Endodermal cell (in vitro differentiated cells): ENCODE measurements at regions not wholly inside any gene's neighbourhood (a gene's known extent, or its start where the extent isn't known, plus 50 kb on each side); places are given as distances from the start of the nearest gene placed in this dataset.

ENCODE experiments used
- DNase-seq: peaks from one replicate; pipeline ENCODE4 v3.0.0-alpha.2; 2017
- H3K27ac ChIP-seq: 2 replicates; pipeline ENCODE4 v1.5.1; 2013; ENCODE audit warnings: mild to moderate bottlenecking, low read depth, low read length, moderate library complexity
- H3K27me3 ChIP-seq: 2 replicates; pipeline ENCODE4 v1.6.1; 2013; ENCODE audit warnings: mild to moderate bottlenecking, low read length, moderate library complexity; ENCODE audit not compliant: insufficient read depth, control insufficient read depth, poor library complexity, severe bottlenecking
- H3K36me3 ChIP-seq: 2 replicates; pipeline ENCODE4 v1.7.0; 2013; ENCODE audit warnings: mild to moderate bottlenecking, low read length, moderate library complexity; ENCODE audit not compliant: control insufficient read depth, insufficient read depth
- H3K4me1 ChIP-seq: one replicate; pipeline ENCODE4 v1.7.0; 2013; ENCODE audit warnings: low read length; ENCODE audit not compliant: control insufficient read depth, insufficient read depth
- H3K4me3 ChIP-seq: 2 replicates; pipeline ENCODE4 v1.5.1; 2013; ENCODE audit warnings: mild to moderate bottlenecking, low read length, moderate library complexity
- H3K9ac ChIP-seq: 2 replicates; pipeline ENCODE4 v1.6.1; 2013; ENCODE audit warnings: mild to moderate bottlenecking, low read length, moderate library complexity; ENCODE audit not compliant: poor library complexity, severe bottlenecking; ENCODE audit errors: extremely low read depth
- H3K9me3 ChIP-seq: 2 replicates; pipeline ENCODE4 v1.6.1; 2013; ENCODE audit warnings: mild to moderate bottlenecking, low read length, moderate library complexity; ENCODE audit not compliant: control insufficient read depth
- H3K27ac Mint-ChIP-seq: 2 replicates; pipeline ENCODE4 v1.8.0; 2020; ENCODE audit warnings: mixed read lengths
- H3K27me3 Mint-ChIP-seq: 2 replicates; pipeline ENCODE4 v1.8.0; 2021; ENCODE audit warnings: mild to moderate bottlenecking, mixed read lengths; ENCODE audit not compliant: insufficient read depth
- H3K36me3 Mint-ChIP-seq: 2 replicates; pipeline ENCODE4 v1.8.0; 2020; ENCODE audit warnings: low read depth, mixed read lengths
- H3K4me1 Mint-ChIP-seq: 2 replicates; pipeline ENCODE4 v1.8.0; 2020; ENCODE audit warnings: mixed read lengths
- H3K4me3 Mint-ChIP-seq: 2 replicates; pipeline ENCODE4 v1.8.0; 2020; ENCODE audit warnings: mild to moderate bottlenecking, moderate library complexity, mixed read lengths
- H3K9me3 Mint-ChIP-seq: 2 replicates; pipeline ENCODE4 v1.8.0; 2020; ENCODE audit warnings: mild to moderate bottlenecking, mixed read lengths
- CTCF ChIP-seq: fragments of 200-600 bp; sonication (generic); conservative IDR thresholded peaks from 2 replicates; pipeline ENCODE4 v1.5.0; 2021; ENCODE audit warnings: antibody characterized with exemption, mild to moderate bottlenecking
- WGBS, 2 experiments: methylation state at CpG; one replicate each; pipeline versions ENCODE4 v1.1.5 to v1.1.7; 2013; ENCODE audit warnings: missing lambda C conversion rate in 2 of 2, mixed read lengths in 1 of 2; ENCODE audit not compliant: insufficient coverage in 1 of 2, insufficient read length in 1 of 2; 5-methylcytosine and 5-hydroxymethylcytosine counted together

GRCh38 chr16:13542284-13542683 is 377.7 kb upstream of the ERCC4 start:
- 79% methylated on average over 2 of the region's 2 CpGs; no CpG with 5 or more reads in 1 of the 2 experiments for WGBS, 2 experiments
- Mint-ChIP-seq H3K36me3 (no peaks in the 10 kb centered on the region), H3K4me1 (peaks cover 9% of the 10 kb centered on the region), H3K27me3 (peaks cover 26% of the 10 kb centered on the region), H3K4me3 (no peak overlapping the region), H3K27ac (no peak overlapping the region), H3K9me3 (peaks cover 8% of the 10 kb centered on the region)
- Histone ChIP-seq H3K9me3 (peaks cover 6% of the 10 kb centered on the region), H3K27ac (no peak overlapping the region), H3K27me3 (no peaks in the 10 kb centered on the region), H3K4me1 (no peaks in the 10 kb centered on the region), H3K4me3 (no peak overlapping the region), H3K9ac (no peak overlapping the region), H3K36me3 (no peaks in the 10 kb centered on the region)
- TF ChIP-seq CTCF: peak; percentile 10
- peak; percentile 41 for DNase-seq

GRCh38 chr16:13543850-13544249 is 376.1 kb upstream of the ERCC4 start:
- no peak for TF ChIP-seq CTCF
- Histone ChIP-seq H3K36me3 (no peaks in the 10 kb centered on the region), H3K4me3 (no peak overlapping the region), H3K27me3 (no peaks in the 10 kb centered on the region), H3K27ac (no peak overlapping the region), H3K9me3 (peaks cover 6% of the 10 kb centered on the region), H3K9ac (no peak overlapping the region), H3K4me1 (no peaks in the 10 kb centered on the region)
- Mint-ChIP-seq H3K27me3 (peaks cover 26% of the 10 kb centered on the region), H3K36me3 (no peaks in the 10 kb centered on the region), H3K27ac (no peak overlapping the region), H3K4me1 (peaks cover 9% of the 10 kb centered on the region), H3K9me3 (peaks cover 8% of the 10 kb centered on the region), H3K4me3 (no peak overlapping the region)
- 64 to 67% methylated on average over 1 of the region's 1 CpG for WGBS, 2 experiments
- peak; percentile 46 for DNase-seq

- H3K36me3 Mint-ChIP-seq: no peaks in the 10 kb centered on the region
- Histone ChIP-seq H3K27me3 (no peaks in the 10 kb centered on the region), H3K4me1 (no peaks in the 10 kb centered on the region), H3K4me3 (no peak overlapping the region), H3K9me3 (no peaks in the 10 kb centered on the region), H3K36me3 (no peaks in the 10 kb centered on the region), H3K27ac (peak overlapping the region; percentile 33), H3K9ac (no peak overlapping the region)
- no peak overlapping the region for H3K4me3 Mint-ChIP-seq
- H3K27ac Mint-ChIP-seq: no peak overlapping the region
- peak; percentile 39 for DNase-seq
- H3K27me3 Mint-ChIP-seq: peaks cover 26% of the 10 kb centered on the region
- TF ChIP-seq CTCF: no peak
- 90 to 97% methylated on average over 2 of the region's 2 CpGs for WGBS, 2 experiments
- H3K4me1 Mint-ChIP-seq: peaks cover 9% of the 10 kb centered on the region
- H3K9me3 Mint-ChIP-seq: no peaks in the 10 kb centered on the region
Observed at GRCh38 chr16:13545271-13545670, 374.7 kb upstream of the ERCC4 start.
